ENCODE measurements at regions not wholly inside any gene's neighbourhood (a gene's known extent, or its start where the extent isn't known, plus 50 kb on each side); places are given as distances from the start of the nearest gene placed in this dataset.

- Histone ChIP-seq H3K4me2 (ENCODE audit: low read length) (no peak overlapping the region), H2AFZ (ENCODE audit: low read length) (no peak overlapping the region), H3K4me1 (ENCODE audit: insufficient read depth, low read length, severe bottlenecking) (no peaks in the 10 kb centered on the region), H4K20me1 (ENCODE audit: insufficient read depth, low read length) (no peaks in the 10 kb centered on the region), H3K9me2 (ENCODE audit: low read depth, low read length) (no peaks in the 10 kb centered on the region), H3K27me3 (ENCODE audit: insufficient read depth, low read length) (no peaks in the 10 kb centered on the region), H3K9me3 (ENCODE audit: low read length) (no peaks in the 10 kb centered on the region), H3K9ac (ENCODE audit: low read length) (no peak overlapping the region), H3K36me3 (ENCODE audit: insufficient read depth, low read length) (no peaks in the 10 kb centered on the region), H3K4me3 (ENCODE audit: low read depth, low read length, poor library complexity, severe bottlenecking) (no peak overlapping the region), H3F3A (ENCODE audit: insufficient read depth, low read length) (no peaks in the 10 kb centered on the region), H3K79me2 (ENCODE audit: insufficient read depth, low read length) (no peaks in the 10 kb centered on the region), H3K27ac (ENCODE audit: low read depth, low read length, poor library complexity, severe bottlenecking) (no peak overlapping the region)
- no peak for TF ChIP-seq EZH2 (IDR thresholded peaks at IDR 0.05; ENCODE audit: borderline replicate concordance, low read length)
- TF ChIP-seq, protein P1, sequence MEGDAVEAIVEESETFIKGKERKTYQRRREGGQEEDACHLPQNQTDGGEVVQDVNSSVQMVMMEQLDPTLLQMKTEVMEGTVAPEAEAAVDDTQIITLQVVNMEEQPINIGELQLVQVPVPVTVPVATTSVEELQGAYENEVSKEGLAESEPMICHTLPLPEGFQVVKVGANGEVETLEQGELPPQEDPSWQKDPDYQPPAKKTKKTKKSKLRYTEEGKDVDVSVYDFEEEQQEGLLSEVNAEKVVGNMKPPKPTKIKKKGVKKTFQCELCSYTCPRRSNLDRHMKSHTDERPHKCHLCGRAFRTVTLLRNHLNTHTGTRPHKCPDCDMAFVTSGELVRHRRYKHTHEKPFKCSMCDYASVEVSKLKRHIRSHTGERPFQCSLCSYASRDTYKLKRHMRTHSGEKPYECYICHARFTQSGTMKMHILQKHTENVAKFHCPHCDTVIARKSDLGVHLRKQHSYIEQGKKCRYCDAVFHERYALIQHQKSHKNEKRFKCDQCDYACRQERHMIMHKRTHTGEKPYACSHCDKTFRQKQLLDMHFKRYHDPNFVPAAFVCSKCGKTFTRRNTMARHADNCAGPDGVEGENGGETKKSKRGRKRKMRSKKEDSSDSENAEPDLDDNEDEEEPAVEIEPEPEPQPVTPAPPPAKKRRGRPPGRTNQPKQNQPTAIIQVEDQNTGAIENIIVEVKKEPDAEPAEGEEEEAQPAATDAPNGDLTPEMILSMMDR (IDR thresholded peaks at IDR 0.05; ENCODE audit: low read length): no peak
Observed at GRCh38 chr1:88266051-88266450, 418.0 kb upstream of the PKN2 start.

DNA sequence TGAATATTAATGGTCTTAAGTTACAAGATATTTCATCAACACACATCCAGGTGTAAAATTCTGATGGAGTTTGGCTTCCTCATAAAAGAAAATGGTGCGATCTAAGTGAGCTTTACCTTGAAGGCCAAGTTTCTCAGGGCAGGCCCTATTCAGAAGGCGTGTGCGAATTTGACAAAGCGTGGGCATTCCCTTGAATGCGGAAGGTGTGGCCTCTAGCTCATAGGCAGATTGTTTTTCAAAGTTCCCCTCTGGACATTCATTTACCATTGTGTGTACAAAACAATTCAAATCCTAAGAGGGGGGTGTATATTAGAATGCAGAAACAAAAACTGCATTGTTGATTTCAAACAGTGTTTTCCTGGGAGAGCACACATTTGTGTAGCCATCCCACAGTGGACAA is 411.9 kb upstream of the PKN2 start:
- no peak for TF ChIP-seq EZH2 (IDR thresholded peaks at IDR 0.05; ENCODE audit: borderline replicate concordance, low read length)
- TF ChIP-seq, protein P1 (IDR thresholded peaks at IDR 0.05; ENCODE audit: low read length): no peak
- H2AFZ ChIP-seq (ENCODE audit: low read length): no peak overlapping the region
- no peak overlapping the region for H3K9ac ChIP-seq (ENCODE audit: low read length)
- no peak overlapping the region for H3K4me2 ChIP-seq (ENCODE audit: low read length)
- H3K9me2 ChIP-seq (ENCODE audit: low read depth, low read length): no peaks in the 10 kb centered on the region
- no peaks in the 10 kb centered on the region for H3K9me3 ChIP-seq (ENCODE audit: low read length)
- no peak overlapping the region for H3K4me3 ChIP-seq (ENCODE audit: low read depth, low read length, poor library complexity, severe bottlenecking)
- no peaks in the 10 kb centered on the region for H4K20me1 ChIP-seq (ENCODE audit: insufficient read depth, low read length)
- H3K27ac ChIP-seq (ENCODE audit: low read depth, low read length, poor library complexity, severe bottlenecking): no peak overlapping the region
- no peaks in the 10 kb centered on the region for H3K4me1 ChIP-seq (ENCODE audit: insufficient read depth, low read length, severe bottlenecking)
- H3K36me3 ChIP-seq (ENCODE audit: insufficient read depth, low read length): no peaks in the 10 kb centered on the region
- H3K79me2 ChIP-seq (ENCODE audit: insufficient read depth, low read length): no peaks in the 10 kb centered on the region
- no peaks in the 10 kb centered on the region for H3F3A ChIP-seq (ENCODE audit: insufficient read depth, low read length)
- H3K27me3 ChIP-seq (ENCODE audit: insufficient read depth, low read length): no peaks in the 10 kb centered on the region

DNA sequence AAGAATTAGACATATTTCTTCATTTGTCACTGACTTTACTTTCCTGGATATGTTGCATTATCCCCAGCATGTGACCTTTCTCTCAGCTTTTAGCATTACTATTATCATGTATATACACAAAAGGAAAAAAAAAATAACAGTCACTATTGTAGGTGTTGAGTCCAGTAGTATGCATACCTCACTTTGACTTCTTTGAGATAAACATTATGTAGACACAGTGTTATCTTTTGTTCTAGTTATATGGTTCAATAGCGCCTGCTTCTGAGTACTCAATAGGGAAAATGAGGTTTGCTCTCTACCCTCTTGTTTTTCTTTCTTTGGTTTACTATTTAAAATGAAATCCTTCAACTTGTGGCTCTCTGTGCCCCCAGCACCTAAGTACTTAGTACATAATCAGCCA is 409.6 kb upstream of the PKN2 start:
- Histone ChIP-seq H3K27ac (ENCODE audit: low read depth, low read length, poor library complexity, severe bottlenecking) (no peak overlapping the region), H3K4me3 (ENCODE audit: low read depth, low read length, poor library complexity, severe bottlenecking) (no peak overlapping the region), H3F3A (ENCODE audit: insufficient read depth, low read length) (no peaks in the 10 kb centered on the region), H4K20me1 (ENCODE audit: insufficient read depth, low read length) (no peaks in the 10 kb centered on the region), H2AFZ (ENCODE audit: low read length) (no peak overlapping the region), H3K79me2 (ENCODE audit: insufficient read depth, low read length) (no peaks in the 10 kb centered on the region), H3K9me2 (ENCODE audit: low read depth, low read length) (no peaks in the 10 kb centered on the region), H3K4me1 (ENCODE audit: insufficient read depth, low read length, severe bottlenecking) (no peaks in the 10 kb centered on the region), H3K9ac (ENCODE audit: low read length) (no peak overlapping the region), H3K27me3 (ENCODE audit: insufficient read depth, low read length) (no peaks in the 10 kb centered on the region), H3K9me3 (ENCODE audit: low read length) (no peaks in the 10 kb centered on the region), H3K4me2 (ENCODE audit: low read length) (no peak overlapping the region), H3K36me3 (ENCODE audit: insufficient read depth, low read length) (no peaks in the 10 kb centered on the region)
- TF ChIP-seq, protein P1 (IDR thresholded peaks at IDR 0.05; ENCODE audit: low read length): no peak
- TF ChIP-seq EZH2 (IDR thresholded peaks at IDR 0.05; ENCODE audit: borderline replicate concordance, low read length): no peak

Measured in OCI-LY1 (cell line).